GM18868 (cell line): ENCODE measurements at regions not wholly inside any gene's neighbourhood (a gene's known extent, or its start where the extent isn't known, plus 50 kb on each side); places are given as distances from the start of the nearest gene placed in this dataset.
A peak's percentile ranks its signal among the peaks of the same experiment; 100 is the strongest.
"Not testable (repeated sequence)": the region's sequence is repeated elsewhere in the genome, so short reads cannot be mapped to it uniquely, and the experiment has no call there.

ENCODE experiments used
- ATAC-seq: cut with Tn5 transposase; IDR thresholded peaks from one replicate; pipeline ENCODE4 v1.9.1; 2021; ENCODE audit warnings: mild to moderate bottlenecking, moderate library complexity; ENCODE audit not compliant: unreplicated experiment

DNA sequence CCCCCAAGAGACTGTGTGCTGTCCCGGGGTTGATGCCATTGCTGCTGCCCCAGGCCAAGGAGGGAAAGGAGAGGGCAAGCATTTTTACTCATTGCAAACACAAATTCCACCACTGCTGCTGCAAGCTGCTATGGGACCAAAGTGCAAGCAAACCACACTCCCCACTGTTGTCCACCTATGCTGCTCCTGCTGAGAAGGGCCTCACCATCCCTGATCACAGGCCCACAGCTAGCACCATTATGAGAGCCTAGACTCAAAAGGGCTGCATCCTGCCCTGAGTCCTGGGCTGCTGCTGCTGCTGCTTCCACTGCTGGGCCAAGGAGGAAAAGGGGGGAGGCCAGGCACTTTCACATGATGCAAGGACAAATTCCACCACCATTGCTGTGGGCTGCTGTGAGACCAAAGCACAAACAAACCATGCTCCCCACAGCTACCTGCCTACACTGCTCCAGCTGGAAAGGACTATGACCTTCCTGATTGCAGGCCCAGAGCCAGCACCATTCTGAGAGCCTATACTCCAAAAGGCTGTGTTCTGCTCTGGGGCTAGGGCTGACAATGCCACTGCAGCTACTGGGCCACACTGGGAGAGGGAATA lies 218.2 kb upstream of the ZCCHC13 start:
- ATAC-seq = no peak

DNA sequence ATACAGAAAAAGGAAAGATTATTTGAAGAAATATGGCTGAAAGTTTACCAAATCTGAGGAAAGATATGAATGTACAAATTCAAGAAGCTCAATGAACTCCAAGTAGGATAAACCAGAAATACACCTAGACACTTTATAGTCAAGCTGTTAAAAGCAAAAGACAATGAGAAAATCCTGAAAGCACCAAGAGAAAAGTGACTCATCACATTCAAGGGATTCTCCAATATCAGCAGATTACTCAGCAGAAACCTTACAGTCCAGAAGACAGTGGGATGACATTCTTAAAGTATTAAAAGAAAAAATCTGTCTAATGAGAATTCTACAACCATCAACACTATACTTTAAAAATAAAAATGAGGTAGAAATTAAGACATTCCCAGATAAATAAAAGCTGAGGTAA lies 223.8 kb upstream of the ZCCHC13 start:
- no peak for ATAC-seq

DNA sequence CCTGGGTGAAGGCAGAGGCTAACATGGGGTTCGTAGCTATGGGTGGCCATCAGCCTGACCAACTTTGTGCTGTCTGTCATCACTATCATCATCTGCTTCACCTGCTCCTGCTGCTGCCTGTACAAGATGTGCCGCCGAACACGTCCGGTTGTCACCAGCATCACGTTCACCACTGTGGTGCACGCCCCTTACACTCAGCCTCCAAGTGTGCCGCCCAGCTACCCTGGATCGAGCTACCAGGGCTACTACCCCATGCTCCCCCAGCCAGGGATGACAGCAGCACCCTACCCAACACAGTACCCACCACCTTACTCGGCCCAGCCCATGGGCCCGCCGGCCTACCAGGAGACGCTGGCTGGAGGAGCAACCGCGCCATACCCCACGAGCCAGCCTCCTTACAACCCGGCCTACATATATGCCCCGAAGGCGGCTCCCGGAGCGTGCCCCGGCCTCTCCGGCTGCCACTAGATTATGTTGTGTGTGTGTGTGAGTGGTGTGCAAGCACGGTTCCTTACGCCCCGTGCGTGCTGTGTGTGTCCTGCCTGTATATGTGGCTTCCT lies 213.4 kb upstream of the XIST start:
- no peak for ATAC-seq

DNA sequence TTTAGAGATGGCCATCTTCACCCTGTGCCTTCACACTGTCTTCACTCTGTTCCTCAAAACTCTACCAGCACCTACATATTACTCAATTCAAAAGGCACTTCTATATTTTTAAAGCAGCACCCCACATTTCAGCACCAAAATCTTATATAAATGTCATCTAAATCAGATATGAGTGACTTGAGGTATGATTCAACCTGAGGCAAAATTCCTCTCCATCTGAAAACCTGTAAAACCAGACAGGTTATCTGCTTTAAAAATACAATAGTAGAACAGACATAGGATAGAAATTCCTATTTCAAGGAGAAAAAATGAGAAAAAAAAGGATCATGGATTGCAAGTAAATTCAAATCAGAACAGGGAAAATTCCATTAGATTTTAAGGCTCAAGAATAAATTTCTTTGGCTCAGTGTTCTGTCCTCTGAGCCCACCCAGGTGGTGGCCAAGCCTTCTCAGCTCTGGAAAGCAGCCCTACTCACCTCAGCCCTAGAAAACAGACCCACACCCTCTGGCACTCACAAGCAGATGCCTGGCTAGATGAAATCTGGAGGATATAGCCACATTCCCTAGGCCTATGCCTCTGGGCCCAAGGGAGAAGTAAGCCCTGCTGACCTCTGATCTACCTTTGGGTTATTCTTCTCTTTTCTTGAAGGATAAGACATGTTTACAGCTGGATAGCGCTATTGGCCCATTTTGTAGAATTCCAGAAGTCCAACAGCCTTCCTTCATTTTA lies 211.1 kb upstream of the XIST start:
- no peak for ATAC-seq

DNA sequence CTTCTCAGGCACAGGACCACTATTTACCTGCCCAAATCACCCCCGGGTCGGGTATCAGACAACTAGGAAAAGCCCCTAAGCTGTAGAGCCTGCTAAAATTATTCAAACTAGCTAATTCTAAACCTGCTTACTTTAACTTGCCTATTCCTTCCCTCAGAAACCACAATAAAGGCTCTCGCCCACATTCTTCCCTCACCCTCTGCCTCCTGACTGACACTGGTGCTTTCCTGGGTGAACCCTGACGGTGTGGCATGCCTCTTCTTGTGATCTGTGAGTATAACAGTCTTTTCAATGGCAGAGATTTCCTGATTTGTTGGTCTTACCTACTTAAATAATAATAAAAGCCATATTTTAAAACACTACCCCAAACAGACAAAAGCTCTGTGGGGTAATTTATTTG lies 209.4 kb upstream of the XIST start:
- peak; percentile 69 for ATAC-seq

DNA sequence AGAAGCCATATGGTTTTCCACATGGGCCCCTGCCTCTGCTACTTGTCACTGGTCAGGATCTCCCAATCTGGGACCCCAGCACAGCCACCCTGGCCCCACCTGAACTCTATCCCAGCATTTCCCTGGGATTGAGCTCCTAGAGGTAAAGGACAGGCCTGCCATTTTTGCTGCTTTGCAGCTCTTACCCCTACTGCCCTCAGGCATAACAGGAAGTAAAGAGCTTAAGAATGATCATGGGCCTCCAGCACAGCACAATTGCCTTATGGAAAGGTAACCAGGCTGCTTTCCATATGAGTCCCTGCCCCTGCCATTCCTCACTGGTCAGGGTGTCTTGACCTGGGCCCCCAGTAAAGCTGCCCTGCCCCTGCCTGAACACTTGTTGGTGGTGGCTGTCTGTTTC lies 196.6 kb upstream of the XIST start:
- ATAC-seq = no peak

DNA sequence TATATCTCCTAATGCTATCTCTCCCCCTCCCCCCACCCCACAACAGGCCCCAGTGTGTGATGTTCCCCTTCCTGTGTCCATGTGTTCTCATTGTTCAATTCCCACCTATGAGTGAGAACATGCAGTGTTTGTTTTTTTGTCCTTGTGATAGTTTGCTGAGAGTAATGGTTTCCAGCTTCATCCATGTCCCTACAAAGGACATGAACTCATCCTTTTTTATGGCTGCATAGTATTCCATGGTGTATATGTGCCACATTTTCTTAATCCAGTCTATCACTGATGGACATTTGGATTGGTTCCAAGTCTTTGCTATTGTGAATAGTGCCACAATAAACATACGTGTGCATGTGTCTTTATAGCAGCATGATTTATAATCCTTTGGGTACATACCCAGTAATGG lies 181.6 kb upstream of the XIST start:
- ATAC-seq = not testable (repeated sequence)

DNA sequence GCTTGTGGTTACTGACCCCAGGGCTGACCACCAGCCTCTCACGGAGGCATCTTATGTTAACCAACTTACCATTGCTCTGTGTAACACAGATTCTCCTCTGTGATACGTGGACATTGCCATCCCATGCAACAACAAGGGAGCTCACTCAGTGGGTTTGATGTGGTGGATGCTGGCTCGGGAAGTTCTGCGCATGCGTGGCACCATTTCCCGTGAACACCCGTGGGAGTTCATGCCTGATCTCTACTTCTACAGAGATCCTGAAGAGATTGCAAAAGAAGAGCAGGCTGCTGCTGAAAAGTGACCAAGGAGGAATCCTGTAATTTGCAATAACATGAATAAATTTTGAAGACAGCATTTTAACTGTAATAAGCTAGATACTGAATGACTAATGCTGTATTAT lies 179.0 kb upstream of the XIST start:
- ATAC-seq = not testable (repeated sequence)

DNA sequence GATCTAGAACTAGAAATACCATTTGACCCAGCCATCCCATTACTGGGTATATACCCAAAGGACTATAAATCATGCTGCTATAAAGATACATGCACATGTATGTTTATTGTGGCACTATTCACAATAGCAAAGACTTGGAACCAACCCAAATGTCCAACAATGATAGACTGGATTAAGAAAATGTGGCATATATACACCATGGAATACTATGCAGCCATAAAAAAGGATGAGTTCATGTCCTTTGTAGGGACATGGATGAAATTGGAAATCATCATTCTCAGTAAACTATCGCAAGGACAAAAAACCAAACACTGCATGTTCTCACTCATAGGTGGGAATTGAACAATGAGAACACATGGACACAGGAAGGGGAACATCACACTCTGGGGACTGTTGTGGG lies 178.3 kb upstream of the XIST start:
- not testable (repeated sequence) for ATAC-seq

DNA sequence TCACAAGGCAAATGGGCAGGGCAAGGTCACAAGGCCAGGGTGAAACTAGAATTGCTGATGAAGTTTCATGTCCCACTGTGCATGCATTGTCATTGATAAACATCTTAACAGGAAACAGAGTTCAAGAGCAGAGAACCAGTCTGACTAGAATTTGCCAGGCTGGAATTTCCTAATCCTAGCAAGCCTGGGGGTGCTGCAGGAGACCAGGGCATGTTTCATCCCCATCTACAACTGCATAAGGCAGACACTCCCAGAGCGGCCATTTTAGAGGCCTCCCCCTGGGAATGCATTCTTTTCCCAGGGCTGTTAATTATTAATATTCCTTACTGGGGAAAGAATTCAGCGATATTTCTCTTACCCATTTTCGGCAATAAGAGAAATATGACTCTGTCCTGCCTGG lies 172.6 kb upstream of the XIST start:
- not testable (repeated sequence) for ATAC-seq

DNA sequence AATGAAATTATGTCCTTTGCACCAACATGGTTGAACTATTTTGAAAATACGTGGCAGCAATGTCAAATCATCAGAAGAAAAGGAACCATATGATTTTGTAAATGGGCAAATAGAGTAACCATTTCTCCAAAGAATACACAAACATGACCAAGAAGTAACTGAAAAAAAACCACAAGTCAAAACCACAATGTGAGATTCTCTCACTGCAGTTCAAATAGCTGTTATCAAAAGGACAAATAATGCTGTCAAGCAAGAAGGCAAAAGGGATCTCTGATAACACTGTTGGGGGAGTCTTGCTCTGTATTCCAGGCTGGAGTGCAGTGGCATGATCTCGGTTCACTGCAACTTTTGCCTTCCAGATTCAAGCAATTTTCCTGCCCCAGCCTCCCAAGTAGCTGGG lies 170.7 kb upstream of the XIST start:
- ATAC-seq = no peak

DNA sequence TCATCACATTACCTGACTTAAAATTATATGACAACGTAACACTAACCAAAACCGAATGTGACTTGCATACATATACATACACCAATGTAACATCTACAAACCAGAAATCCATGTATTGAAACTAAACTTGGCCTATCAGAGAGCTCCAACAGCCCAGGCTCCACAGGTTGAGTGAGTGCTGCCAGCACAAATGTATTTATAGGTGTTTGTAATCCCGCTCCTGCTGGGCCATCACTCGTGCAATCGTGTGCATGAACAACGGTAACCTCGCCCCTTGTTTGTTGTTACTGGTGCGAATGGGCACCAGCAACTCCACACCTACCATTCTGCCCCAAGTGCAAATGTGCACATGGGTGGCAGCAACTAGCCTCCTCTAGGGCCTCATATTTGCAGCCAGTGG lies 165.7 kb upstream of the XIST start:
- ATAC-seq = no peak

DNA sequence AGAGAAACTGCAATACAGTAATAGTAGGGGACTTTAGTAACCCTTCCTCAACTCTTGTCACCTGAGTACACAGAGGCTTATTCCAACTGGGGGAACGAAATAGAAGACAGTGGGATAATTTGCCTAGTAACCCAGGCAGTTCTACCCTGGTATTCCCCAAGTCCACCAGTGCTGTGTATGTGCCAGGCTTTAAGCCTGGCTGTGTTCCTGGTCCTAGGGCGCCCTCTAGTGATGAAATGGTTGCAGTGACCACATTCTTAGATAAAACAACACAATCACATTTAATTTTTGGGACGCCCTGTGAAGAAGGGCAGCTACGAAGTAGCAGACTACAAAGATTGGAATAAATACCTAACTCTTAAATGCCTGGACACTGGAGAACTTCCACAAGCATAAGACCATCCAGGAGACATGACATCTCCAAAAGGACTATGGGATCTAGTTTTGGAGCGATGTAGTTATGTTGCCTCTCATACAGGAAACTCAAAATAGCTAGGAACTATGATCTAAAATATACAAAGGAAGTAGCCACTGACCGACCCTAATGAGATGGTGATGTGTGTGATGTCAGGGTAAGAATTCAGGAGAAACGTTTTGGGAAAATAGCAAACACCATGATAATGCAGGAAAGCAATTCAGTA lies 163.0 kb upstream of the XIST start:
- ATAC-seq = peak; percentile 95

DNA sequence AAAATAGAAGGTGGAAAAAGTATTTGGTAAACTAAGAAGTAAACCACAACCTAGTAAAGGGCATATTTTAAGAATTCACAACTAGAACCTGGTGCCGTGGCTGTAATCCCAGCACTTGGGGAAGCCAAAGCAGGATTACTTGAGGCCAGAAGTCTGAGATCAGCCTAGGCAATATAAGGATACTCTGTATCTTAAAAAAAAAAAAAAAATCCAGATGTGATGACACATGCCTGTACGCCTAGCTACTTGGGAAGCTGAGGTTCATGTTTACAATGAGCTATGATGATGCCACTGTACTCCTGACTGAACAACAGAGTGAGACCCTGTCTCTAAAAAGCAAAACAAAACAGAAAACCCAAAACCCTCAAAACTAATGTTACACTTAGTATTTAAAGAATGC lies 156.5 kb upstream of the XIST start:
- ATAC-seq = no peak

DNA sequence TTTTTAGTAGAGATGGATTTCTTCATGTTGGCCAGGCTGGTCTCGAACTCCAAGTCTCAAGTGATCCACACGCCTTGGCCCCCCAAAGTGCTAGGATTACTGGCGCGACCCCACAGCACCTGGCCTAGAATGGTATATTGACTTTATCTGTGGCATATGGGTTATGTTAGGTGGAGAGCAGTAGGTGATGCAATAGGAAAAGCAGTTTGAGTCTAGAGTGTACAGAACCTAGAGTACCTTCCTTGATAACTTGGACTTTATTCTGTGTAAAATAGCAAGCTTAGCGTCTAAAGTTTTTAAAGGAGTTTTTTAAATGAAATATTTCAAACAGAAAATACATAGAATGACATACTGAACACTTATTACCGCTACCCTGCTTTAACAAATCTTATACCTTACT lies 139.5 kb upstream of the XIST start:
- no peak for ATAC-seq

DNA sequence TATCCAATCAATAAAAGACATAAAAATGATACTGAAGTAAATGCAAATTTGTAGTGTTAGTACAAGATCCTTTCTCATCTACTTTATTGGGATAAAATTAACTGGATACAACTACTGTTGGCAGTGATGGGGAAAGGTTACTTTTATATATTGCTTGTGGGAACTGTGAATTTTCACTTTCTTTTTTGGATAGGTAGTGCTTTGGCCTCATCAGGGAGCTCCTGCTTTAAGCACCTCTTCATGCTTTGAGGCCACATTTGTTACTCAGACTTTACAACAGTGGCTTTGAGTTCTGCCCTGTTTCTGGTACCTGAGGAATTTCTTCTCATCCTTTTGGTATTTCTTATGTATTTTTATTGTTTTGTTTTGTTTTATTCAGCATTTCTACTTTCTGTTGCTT lies 134.7 kb upstream of the XIST start:
- ATAC-seq = peak; percentile 55

DNA sequence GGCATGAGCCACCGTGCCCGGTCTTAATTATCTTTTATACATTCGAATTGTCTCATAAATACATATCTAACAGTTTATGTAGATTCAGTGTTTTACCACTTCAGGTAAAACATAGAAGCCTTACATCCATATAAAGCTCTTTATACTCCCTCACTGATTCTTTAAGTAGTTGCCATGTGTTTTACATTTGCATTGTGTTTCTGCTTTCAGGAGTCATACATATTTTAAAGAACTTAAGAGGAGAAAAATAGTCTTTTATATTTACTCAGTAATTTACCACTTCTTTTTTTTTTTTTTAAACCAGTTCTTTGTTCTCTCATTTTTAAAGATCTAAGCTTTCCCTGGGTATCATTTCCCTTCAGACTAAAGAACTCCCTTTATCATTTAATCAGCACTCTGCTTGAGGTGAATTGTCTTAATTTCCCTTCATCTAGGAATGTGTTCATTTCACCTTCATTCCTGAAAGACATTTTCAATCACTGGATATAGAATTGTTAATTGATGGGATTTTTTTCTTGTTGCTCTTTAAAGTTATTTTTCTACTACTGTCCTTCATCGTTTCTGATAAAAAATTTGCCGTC lies 127.1 kb upstream of the XIST start:
- no peak for ATAC-seq

DNA sequence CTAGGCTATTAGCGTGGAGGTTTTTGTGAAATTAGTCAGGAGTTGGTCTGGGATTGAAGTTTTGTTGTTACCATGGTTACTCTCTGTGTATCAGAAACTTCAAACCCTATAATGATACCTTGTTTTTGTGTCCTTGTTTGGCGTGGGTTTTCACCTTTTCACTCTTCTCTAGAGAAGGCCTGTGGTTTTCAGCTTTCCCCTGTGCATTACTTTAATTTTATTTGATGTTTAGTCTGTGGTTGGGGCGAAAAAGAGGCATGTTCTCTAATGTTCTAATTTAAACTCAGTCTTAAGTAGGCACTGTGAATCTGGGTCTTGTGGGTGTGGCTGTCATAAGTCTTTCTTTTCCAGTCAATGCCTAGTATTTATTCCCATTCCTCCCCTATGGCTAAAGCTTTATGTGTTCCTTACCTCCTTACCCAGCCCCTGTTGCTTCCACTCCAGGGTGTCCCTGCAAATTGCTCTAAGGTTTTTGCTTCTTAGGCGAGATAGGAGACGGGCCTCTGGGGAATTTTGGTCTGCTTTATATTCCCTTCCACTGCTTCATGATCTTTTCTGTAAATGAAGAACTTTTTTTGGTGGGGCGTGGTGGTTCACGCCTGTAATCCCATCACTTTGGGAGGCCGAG lies 125.1 kb upstream of the XIST start:
- peak; percentile 96 for ATAC-seq

DNA sequence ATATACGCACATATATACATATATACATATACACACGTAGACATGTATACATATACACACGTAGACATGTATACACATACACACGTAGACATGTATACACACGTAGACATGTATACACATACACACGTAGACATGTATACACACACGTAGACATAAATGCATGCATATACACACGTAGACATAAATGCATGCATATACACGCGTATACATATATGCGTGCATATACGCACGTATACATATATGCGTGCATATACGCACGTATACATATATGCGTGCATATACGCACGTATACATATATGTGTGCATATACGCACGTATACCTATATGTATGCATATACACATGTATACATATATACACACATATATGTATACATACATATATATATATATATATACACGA lies 114.9 kb upstream of the XIST start:
- not testable (repeated sequence) for ATAC-seq

DNA sequence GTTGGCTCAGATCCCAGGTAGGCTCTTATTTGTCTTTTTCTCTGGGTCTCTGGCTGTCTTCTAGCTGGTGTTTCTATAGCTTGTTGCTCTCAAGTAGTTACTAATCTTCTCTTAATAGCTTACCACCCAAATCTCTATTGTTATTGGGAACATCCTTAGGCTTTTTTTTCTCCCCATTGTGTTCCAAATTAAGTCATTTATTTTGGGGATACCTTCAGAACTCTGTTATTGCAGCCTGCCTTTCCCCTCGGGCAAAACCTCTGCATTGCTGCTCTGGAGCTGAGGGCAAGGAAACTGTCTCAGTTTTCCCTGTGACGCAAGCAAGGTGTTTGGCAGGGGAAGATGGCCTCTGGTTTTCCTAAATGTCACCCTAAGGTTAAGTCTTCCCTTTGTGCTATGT lies 113.3 kb upstream of the XIST start:
- ATAC-seq = no peak

DNA sequence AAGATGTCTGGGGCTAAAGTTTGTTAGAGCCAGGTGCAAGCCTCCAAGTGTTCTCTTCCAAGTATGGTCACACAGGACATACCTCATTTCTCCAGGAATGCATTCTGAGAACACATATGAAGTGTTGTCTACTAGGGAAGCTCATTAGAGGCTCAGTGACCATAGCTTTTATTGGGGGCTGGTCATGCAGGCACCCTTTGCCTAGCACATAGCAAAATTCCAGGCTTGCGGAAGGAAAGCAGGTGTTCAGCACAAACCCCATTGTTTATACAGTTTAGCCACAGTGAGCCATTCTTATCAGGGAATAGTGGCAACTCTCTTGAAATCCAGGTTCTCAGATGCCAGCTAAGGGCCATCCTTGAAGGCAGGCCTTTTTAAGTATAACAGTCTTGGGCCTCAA lies 112.1 kb upstream of the XIST start:
- no peak for ATAC-seq
